ENCODE measurements at regions not wholly inside any gene's neighbourhood (a gene's known extent, or its start where the extent isn't known, plus 50 kb on each side); places are given as distances from the start of the nearest gene placed in this dataset.

- DNase-seq (ENCODE audit: low spot score in 2 of 2) = peak in 1 of 2 donors; percentile 41
- 69% methylated on average over 27 of the region's 27 CpGs for WGBS
- Histone ChIP-seq H3K27ac (no peak overlapping the region), H3K4me1 (no peaks in the 10 kb centered on the region), H3K36me3 (no peaks in the 10 kb centered on the region), H3K4me3 (no peak overlapping the region), H3K27me3 (no peaks in the 10 kb centered on the region), H3K9me3 (no peaks in the 10 kb centered on the region)
- TF ChIP-seq, protein P1, sequence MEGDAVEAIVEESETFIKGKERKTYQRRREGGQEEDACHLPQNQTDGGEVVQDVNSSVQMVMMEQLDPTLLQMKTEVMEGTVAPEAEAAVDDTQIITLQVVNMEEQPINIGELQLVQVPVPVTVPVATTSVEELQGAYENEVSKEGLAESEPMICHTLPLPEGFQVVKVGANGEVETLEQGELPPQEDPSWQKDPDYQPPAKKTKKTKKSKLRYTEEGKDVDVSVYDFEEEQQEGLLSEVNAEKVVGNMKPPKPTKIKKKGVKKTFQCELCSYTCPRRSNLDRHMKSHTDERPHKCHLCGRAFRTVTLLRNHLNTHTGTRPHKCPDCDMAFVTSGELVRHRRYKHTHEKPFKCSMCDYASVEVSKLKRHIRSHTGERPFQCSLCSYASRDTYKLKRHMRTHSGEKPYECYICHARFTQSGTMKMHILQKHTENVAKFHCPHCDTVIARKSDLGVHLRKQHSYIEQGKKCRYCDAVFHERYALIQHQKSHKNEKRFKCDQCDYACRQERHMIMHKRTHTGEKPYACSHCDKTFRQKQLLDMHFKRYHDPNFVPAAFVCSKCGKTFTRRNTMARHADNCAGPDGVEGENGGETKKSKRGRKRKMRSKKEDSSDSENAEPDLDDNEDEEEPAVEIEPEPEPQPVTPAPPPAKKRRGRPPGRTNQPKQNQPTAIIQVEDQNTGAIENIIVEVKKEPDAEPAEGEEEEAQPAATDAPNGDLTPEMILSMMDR (IDR thresholded peaks at IDR 0.05) = no peak
- TF ChIP-seq POLR2A (IDR thresholded peaks at IDR 0.05) = no peak
- TF ChIP-seq EP300 (IDR thresholded peaks at IDR 0.05) = no peak
- no peak for TF ChIP-seq POLR2AphosphoS5 (IDR thresholded peaks at IDR 0.05)
These were observed 87.2 kb upstream of the IRX3 start for GRCh38 chr16:54373534-54374520.

DNA sequence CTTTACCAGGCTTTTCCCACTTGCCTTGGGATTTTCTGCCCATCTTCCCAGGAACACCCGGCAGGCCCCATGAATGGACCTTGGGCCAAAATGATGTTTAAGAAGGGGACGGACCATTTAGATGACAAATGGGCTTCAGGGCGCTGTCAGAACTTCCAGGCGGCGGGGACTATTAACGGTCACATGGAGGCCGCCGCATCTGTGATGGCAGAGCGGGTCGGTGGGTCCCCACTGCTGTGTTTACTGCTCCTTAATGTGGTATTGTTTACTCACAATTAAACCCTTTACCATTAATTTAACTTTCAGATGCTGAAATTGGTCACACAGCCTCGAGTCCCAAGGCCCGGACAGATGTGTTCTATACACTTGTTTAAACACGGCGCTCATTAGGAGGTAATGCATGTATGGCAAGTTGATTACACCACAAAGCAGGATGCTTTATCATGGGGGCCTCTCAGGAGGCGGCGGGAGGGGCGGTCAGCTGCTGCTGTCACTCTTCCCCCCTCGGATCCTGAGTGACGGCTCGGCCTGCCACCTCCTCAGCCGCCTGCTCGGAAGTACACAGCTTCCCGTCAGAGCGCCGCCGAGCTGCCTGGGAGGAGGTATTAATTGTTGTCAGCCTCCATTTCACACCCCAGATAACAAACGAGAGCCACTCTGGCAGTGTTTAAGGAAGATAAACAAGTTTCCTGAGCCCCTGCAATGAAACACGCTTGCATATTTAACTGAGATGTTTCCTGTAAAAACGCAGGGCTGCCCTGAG lies 83.9 kb upstream of the IRX3 start:
- peak in 1 of 2 donors; percentile 54 for DNase-seq (ENCODE audit: low spot score in 2 of 2)
- no peak overlapping the region for H3K27ac ChIP-seq
- WGBS = 77% methylated on average over 29 of the region's 29 CpGs
- TF ChIP-seq POLR2A (IDR thresholded peaks at IDR 0.05) (no peak), EP300 (IDR thresholded peaks at IDR 0.05) (no peak), POLR2AphosphoS5 (IDR thresholded peaks at IDR 0.05) (no peak)
- TF ChIP-seq, protein P1 (IDR thresholded peaks at IDR 0.05) = no peak
- no peaks in the 10 kb centered on the region for H3K27me3 ChIP-seq
- no peaks in the 10 kb centered on the region for H3K9me3 ChIP-seq
- no peak overlapping the region for H3K4me3 ChIP-seq
- no peaks in the 10 kb centered on the region for H3K4me1 ChIP-seq
- H3K36me3 ChIP-seq = no peaks in the 10 kb centered on the region

- Histone ChIP-seq H3K4me3 (no peak overlapping the region), H3K27ac (no peak overlapping the region), H3K27me3 (no peaks in the 10 kb centered on the region), H3K4me1 (no peaks in the 10 kb centered on the region), H3K9me3 (no peaks in the 10 kb centered on the region), H3K36me3 (no peaks in the 10 kb centered on the region)
- no peak for DNase-seq (ENCODE audit: low spot score in 2 of 2)
- TF ChIP-seq EP300 (IDR thresholded peaks at IDR 0.05) (no peak), POLR2AphosphoS5 (IDR thresholded peaks at IDR 0.05) (no peak), POLR2A (IDR thresholded peaks at IDR 0.05) (no peak)
- TF ChIP-seq, protein P1 (IDR thresholded peaks at IDR 0.05) = no peak
- WGBS = 79% methylated on average over 8 of the region's 8 CpGs
These were observed 83.3 kb upstream of the IRX3 start for GRCh38 chr16:54369861-54370260.

- Histone ChIP-seq H3K36me3 (no peaks in the 10 kb centered on the region), H3K27me3 (peaks cover 3% of the 10 kb centered on the region), H3K4me3 (no peak overlapping the region), H3K9me3 (no peaks in the 10 kb centered on the region), H3K4me1 (no peaks in the 10 kb centered on the region), H3K27ac (no peak overlapping the region)
- no peak for DNase-seq (ENCODE audit: low spot score in 2 of 2)
- WGBS = 66% methylated on average over 2 of the region's 2 CpGs
- no peak for TF ChIP-seq EP300 (IDR thresholded peaks at IDR 0.05)
- no peak for TF ChIP-seq POLR2AphosphoS5 (IDR thresholded peaks at IDR 0.05)
- TF ChIP-seq, protein P1 (IDR thresholded peaks at IDR 0.05) = no peak
- TF ChIP-seq POLR2A (IDR thresholded peaks at IDR 0.05) = no peak
These were observed 80.4 kb upstream of the IRX3 start for GRCh38 chr16:54366943-54367342.

Measured in suprapubic skin (tissue), 4 donors.